HG02642 (cell line): ENCODE measurements at regions not wholly inside any gene's neighbourhood (a gene's known extent, or its start where the extent isn't known, plus 50 kb on each side); places are given as distances from the start of the nearest gene placed in this dataset.

Source experiments
- ATAC-seq: cut with Tn5 transposase; IDR thresholded peaks from one replicate; pipeline ENCODE4 v1.9.1; 2021; ENCODE audit warnings: mild to moderate bottlenecking; ENCODE audit not compliant: unreplicated experiment, poor library complexity

- ATAC-seq, result no peak
Observed at GRCh38 chr13:56198350-56198749, 942.4 kb upstream of the PRR20A start.

GRCh38 chr13:56201834-56202233 is 938.9 kb upstream of the PRR20A start:
- no peak for ATAC-seq

- ATAC-seq, result no peak
Observed at GRCh38 chr13:56216221-56216620, 924.5 kb upstream of the PRR20A start.

GRCh38 chr13:56247692-56248091 is 893.0 kb upstream of the PRR20A start:
- ATAC-seq, result no peak

DNA sequence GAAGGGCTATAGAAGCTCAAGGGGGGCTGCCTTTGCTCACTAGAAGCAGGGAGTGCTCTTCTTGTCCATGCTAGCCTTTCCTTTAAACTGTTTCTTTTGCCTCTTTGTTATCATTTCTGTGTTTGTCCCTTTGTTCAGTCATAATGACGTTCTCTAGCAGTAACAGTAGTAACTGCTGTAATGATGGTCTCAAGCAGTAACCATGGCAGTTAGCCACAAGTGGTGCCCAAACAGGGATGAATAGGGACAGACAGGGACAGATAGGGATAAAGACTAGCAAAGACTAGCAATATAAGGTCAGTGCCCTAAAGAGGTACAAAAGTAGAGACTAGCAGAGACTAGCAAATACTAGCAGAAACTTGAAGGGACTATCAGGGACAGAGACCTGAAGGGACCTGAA is 869.0 kb upstream of the PRR20A start:
- no peak for ATAC-seq

DNA sequence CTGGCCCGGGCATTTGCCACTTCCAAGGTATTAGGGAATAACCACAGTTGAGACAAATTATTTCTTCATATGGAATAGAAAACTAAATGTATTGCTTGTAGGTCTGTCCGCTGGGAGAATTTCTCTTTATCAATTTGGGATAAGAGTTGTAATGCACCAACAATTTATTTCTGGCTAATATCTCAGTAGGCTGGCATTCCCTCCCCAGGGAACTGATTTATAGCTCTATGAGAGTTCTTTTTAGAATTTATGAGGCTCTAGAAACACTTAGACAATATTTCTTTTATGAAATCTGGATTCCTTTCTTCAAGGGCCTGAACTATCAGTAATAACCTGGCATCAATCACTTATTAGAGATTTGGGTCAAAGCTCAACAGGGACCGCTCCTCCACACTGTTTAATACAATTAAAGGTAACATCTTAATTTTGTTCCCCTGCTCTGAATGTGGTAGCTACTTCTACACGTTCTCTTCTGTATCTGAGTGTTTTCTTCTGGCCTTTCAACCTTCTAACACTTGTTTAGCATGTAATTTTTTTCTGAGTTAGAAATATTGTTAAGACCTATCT is 857.4 kb upstream of the PRR20A start:
- ATAC-seq, result no peak

- no peak for ATAC-seq
Observed at GRCh38 chr13:56299650-56300049, 841.1 kb upstream of the PRR20A start.

- no peak for ATAC-seq
Observed at GRCh38 chr13:56314765-56315164, 826.0 kb upstream of the PRR20A start.

DNA sequence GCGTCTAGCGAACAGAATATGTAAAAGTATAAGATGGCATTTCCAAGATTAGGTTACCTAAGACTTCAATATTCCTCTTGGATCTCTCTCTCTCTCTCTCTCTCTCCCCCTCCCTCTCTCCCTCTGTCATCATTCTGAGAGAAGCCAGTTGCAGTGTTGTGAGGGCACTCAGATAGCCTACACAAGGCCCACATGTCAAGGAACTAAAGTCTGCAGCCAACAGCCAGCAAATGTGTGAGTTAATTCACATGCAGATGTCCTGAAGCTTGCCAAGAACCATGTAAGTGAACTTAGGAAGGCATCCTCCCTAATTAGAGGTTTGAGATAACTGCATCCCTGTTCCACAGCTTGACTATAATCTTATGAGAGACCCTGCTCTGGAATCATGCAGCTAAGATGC is 822.9 kb upstream of the PRR20A start:
- no peak for ATAC-seq

GRCh38 chr13:56332671-56333070 is 808.0 kb upstream of the PRR20A start:
- no peak for ATAC-seq

DNA sequence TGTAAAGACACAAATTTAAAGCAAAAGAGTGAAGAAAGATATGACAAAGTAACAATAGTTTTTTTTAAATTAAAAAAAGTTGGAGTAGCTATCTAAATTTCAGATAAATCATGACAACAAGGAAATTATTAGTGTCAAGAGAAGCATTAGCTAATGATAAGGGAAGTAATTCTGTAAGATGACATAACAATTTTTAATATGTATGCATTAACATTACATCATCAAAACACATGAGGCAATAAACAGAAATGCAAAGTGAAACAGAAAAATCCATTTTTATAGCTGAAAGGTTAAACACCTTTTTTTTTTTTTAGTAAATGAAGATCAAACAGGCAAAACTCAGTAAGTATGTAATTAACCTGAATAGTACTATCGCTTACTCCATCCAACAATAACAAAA is 804.9 kb upstream of the PRR20A start:
- ATAC-seq, result no peak

DNA sequence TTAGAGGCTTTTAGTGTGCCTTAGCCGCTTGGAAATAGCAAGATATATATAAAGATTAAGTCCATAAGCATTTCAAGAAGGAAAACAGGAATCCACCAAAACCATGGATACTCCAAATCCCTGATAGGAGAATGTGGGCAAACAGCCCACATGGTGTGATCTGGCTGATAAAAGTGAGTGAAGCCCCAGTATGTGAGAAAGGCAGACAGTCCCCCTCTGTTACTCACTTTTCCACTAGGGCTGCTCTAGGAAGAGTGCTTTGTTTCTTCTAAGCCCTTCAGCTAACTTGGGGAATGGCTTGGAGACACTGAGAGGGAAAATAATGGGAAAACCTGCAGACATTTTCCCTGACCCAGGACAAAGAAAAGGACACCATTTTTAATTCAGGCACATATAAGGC is 802.3 kb upstream of the PRR20A start:
- ATAC-seq, result no peak

DNA sequence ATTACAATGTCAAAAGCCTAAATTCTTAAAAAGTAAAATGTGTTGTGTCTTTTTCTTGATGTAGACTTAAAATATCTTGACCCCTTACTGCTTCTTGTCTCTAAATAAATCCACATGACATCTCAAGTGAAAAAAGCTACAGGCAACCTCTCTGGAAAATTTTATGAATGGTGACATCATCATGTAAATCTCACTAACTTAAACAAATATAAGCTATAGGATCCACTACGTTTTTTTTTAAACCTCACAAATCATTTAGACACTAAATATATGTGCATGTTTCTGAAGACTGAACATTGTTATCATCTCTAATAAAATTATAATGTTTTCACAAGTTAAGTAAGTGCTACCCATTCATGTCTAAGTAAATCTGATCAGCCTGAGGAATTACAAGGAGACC is 793.7 kb upstream of the PRR20A start:
- ATAC-seq, result no peak

DNA sequence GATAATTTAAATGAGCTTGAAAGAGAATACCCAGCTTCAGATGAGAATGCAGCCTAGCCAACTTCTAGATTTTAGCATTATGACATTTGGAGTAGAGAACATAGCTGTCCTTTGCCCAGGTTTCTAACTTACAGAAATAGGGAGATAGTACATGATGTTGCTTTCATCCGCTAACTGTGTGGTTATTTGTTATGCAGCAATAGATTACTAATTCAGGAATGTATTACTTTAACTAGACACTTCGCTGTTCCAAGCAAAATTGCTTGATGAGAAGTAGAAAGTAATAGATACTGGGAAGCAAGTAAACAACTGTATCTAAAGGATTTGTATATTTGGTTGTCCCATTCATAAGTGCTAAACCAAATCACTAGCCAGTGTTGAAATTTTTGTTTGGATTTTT is 790.9 kb upstream of the PRR20A start:
- no peak for ATAC-seq

GRCh38 chr13:56351041-56351440 is 789.7 kb upstream of the PRR20A start:
- no peak for ATAC-seq

DNA sequence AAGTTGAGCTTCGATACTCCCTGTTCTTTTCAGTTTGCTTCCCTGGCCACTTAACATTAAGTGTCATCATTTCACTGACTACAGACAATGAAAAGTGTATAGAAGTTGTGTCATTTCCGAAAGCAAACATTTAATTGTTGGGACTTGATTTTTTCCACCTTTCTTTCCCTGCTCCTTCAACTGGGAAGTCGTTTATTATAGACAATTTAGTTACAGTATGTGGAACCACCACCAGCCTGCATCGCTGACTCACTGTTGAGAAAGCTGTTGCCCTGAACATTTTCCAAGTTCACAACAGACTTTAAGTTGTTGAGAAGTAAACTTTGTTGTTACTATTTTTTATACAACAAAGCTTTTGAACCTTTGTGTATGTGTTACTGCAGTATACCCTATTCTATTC is 788.4 kb upstream of the PRR20A start:
- ATAC-seq, result no peak

DNA sequence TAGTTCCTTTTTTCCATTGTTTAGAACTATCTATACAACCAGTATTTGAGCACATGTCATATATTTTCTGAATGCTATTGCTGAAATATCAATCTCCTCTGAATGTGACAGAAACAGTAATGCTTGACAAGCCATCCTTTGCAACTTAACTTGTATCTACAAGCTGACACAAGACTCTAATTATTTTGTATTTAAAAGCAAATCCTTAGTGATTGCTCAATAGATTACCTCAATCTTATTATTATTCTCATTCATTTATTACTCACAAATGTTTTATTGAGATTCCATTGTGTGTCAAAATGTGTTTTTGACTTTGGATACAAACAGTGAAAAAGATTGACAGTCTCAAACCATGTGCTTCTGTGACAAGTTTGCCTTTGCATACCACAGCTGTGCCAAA is 787.8 kb upstream of the PRR20A start:
- ATAC-seq, result no peak

GRCh38 chr13:56356690-56357089 is 784.0 kb upstream of the PRR20A start:
- ATAC-seq, result no peak

DNA sequence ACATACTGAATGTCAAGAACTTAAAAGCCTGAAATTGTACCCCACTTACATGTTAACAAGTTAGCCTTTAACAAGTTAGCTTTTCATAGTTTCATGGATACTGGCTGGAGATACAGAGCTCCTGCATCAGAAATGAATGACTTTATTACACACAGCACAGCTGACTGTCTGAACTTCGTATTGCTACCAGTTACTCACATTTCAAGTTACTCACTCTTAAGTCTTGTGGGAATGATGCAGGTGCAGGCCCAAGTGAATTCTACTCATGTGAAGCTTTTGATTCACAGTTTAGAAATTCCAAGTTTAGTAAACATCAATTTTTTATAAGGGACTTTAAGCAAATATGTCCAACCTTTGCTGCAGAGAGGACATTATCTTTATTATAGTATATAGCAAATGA is 762.2 kb upstream of the PRR20A start:
- no peak for ATAC-seq

DNA sequence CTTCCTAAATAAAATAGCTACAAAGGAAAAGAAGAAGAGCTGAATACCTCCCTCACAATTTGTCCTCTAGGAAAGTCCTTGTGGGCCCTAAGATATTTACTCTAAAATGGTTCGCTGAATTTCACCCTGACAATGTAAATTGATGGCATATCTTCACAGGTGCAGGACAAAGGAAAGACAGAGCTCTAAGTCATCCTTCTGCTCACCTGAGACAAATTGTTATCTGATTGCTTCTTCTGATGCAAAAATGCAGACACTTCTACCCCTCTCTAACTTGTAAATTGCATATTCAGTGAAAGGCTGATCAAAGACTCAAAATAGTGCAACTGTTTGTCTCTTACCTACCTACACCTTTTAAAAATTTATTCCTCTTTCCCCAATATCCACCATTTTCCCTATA is 747.2 kb upstream of the PRR20A start:
- ATAC-seq, result no peak

DNA sequence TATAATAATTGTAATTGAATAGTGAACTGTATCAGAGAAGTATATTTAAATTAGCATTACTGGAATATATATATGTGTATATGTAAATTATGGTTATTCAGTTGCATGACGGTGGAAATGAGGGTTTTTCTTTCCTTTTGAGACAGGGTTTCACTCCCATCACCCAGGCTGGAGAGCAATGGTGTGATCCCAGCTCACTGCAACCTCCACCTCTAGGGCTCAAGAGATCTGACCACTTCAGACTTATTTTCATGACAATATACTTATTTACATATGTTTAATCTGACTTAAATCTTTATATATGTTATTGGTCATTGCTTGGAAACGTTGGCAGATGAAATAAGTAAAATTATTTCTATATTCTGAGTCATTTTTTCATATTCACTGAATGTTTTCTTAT is 744.4 kb upstream of the PRR20A start:
- ATAC-seq, result no peak

- no peak for ATAC-seq
Observed at GRCh38 chr13:56400774-56401173, 739.9 kb upstream of the PRR20A start.

DNA sequence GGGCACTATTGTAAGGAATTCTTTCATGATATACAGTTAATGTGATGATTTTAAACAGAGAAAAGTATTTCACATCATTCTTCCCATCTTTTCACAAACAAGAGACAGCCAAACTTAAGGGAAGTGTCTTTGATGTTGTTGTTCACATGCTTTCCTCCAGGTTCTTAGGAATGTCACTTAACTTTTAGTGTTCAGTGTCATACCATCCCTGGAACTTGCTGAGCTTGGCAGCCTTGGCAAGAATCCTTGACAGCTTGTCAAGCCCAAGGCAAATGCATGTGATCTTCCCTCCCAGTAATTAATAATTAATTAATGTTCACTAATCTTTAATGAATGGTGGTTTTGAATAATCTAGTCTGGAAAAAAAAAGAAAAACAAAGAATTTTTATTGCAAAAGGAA is 727.9 kb upstream of the PRR20A start:
- no peak for ATAC-seq
